ENCODE measurements at regions not wholly inside any gene's neighbourhood (a gene's known extent, or its start where the extent isn't known, plus 50 kb on each side); places are given as distances from the start of the nearest gene placed in this dataset.

GRCh38 chr2:66279024-66279423 is 155.9 kb upstream of the MEIS1 start:
- no peak overlapping the region for H3K9ac ChIP-seq (ENCODE audit: insufficient read depth, low read depth, low read length)
- ChIA-PET POLR2A (no interaction called here), CTCF (ENCODE audit: low intra/inter-chr PET ratio, low total read pairs) (no interaction called here)
- ATAC-seq: no peak
- in situ Hi-C loops (cut with HindIII; ENCODE audit: extremely low pct_ligation_motif_present, low pct_unique_long_range_greater_than_20kb) (no loop called here), intact Hi-C loops (cut with micrococcal nuclease; ENCODE audit: unreplicated experiment) (no loop called here)
- no peak for FAIRE-seq
- BruUV-seq (replicated peaks): no TSS peak
- no peaks in the 10 kb centered on the region for H3K9me3 ChIP-seq (ENCODE audit: low read length)
- H3K4me3 ChIP-seq (replicated peaks in 1 of 3; ENCODE audit: insufficient read depth in 1 of 3, low read depth in 2 of 3, low read length in 3 of 3): no peak overlapping the region
- H3K79me2 ChIP-seq (ENCODE audit: insufficient read depth, low read length): no peaks in the 10 kb centered on the region
- H3K4me1 ChIP-seq (ENCODE audit: insufficient read depth, low read length): no peaks in the 10 kb centered on the region
- no peak overlapping the region for H2AFZ ChIP-seq (ENCODE audit: low read length)
- H3K36me3 ChIP-seq (replicated peaks in 1 of 2; ENCODE audit: control insufficient read depth in 1 of 2, insufficient read depth in 2 of 2, low read length in 2 of 2): no peaks in the 10 kb centered on the region
- H4K20me1 ChIP-seq (ENCODE audit: insufficient read depth, low read length): no peaks in the 10 kb centered on the region
- no peaks in the 10 kb centered on the region for H3K27me3 ChIP-seq (ENCODE audit: control insufficient read depth in 1 of 2, insufficient read depth in 2 of 2, low read length in 2 of 2)
- no peak overlapping the region for H3K4me2 ChIP-seq (ENCODE audit: low read depth, low read length)
- TF ChIP-seq ZNF777 (CRISPR knock-in tag; IDR thresholded peaks at IDR 0.05) (no peak), CCAR2 (optimal IDR thresholded peaks at IDR 0.05; ENCODE audit: low read depth, low read length) (no peak), BRCA1 (CRISPR knock-in tag; IDR thresholded peaks at IDR 0.05) (no peak), REST (IDR thresholded peaks at IDR 0.05; ENCODE audit: borderline replicate concordance in 1 of 2, low read depth in 1 of 2, low read length in 2 of 2) (no peak), ZNF276 (CRISPR knock-in tag; IDR thresholded peaks at IDR 0.05; ENCODE audit: low read depth) (no peak), SNAPC2 (CRISPR knock-in tag; IDR thresholded peaks at IDR 0.05) (no peak)
- DNase-seq (ENCODE audit: low spot score): no peak
- no peak overlapping the region for H3K27ac ChIP-seq (ENCODE audit: extremely low read length, insufficient read depth, low read length)
- WGBS (ENCODE audit: low lambda C conversion rate): 2% methylated on average over 6 of the region's 6 CpGs
